WTC11 (cell line): ENCODE measurements at regions not wholly inside any gene's neighbourhood (a gene's known extent, or its start where the extent isn't known, plus 50 kb on each side); places are given as distances from the start of the nearest gene placed in this dataset.

Experiments
- ATAC-seq: fragments of 200-7000 bp; cut with Tn5 transposase; 2 replicates; pipeline ENCODE4 v1.10.0; 2021; ENCODE audit warnings: mild to moderate bottlenecking, moderate library complexity
- CTCF ChIA-PET: fragments of 300-600 bp; sonication (Branson Sonifier 250); formaldehyde crosslinking; loops from one replicate; lab custom pipeline; 2021; ENCODE audit warnings: antibody characterized with exemption; lab: Charles Lee
- POLR2A ChIA-PET: fragments of 350-600 bp; sonication (Branson Sonifier 250); formaldehyde crosslinking; loops from one replicate; lab custom pipeline; 2021; ENCODE audit warnings: antibody characterized with exemption; lab: Charles Lee
- DNase-seq: peaks from one replicate; pipeline ENCODE4 v3.0.0; 2021; ENCODE audit warnings: low spot score
- H3K27ac Mint-ChIP-seq: 2 replicates; pipeline ENCODE4 v1.8.0; 2021; ENCODE audit warnings: mixed read lengths
- H3K27me3 Mint-ChIP-seq: 2 replicates; pipeline ENCODE4 v1.8.0; 2021; ENCODE audit warnings: low read depth, mild to moderate bottlenecking, moderate library complexity, mixed read lengths
- H3K36me3 Mint-ChIP-seq: 2 replicates; pipeline ENCODE4 v1.8.0; 2021; ENCODE audit warnings: mixed read lengths
- H3K4me1 Mint-ChIP-seq: 2 replicates; pipeline ENCODE4 v1.8.0; 2022; ENCODE audit warnings: mixed read lengths
- H3K4me3 Mint-ChIP-seq: 2 replicates; pipeline ENCODE4 v1.8.0; 2021; ENCODE audit warnings: mild to moderate bottlenecking, moderate library complexity, mixed read lengths
- H3K9me3 Mint-ChIP-seq: 2 replicates; pipeline ENCODE4 v1.8.0; 2021; ENCODE audit warnings: mixed read lengths
- ATF6 ChIP-seq: sonication (generic); formaldehyde crosslinking; IDR thresholded peaks from 2 replicates; pipeline ENCODE4 v1.8.1; 2023; ENCODE audit warnings: mild to moderate bottlenecking, missing genetic modification reagents
- ERG ChIP-seq: fragments of 250-450 bp; sonication (Bioruptor Pico); IDR thresholded peaks from 2 replicates; pipeline ENCODE4 v1.8.0; 2021; ENCODE audit warnings: mild to moderate bottlenecking
- ESRRA ChIP-seq: sonication (generic); formaldehyde crosslinking; IDR thresholded peaks from 2 replicates; pipeline ENCODE4 v1.8.1; 2022; ENCODE audit warnings: mild to moderate bottlenecking, missing genetic modification reagents, borderline replicate concordance
- FOXJ3 ChIP-seq: sonication (generic); formaldehyde crosslinking; IDR thresholded peaks from 2 replicates; pipeline ENCODE4 v1.9.0; 2021; ENCODE audit warnings: missing genetic modification reagents, mild to moderate bottlenecking, borderline replicate concordance
- HMGA2 ChIP-seq: fragments of 250-450 bp; sonication (Bioruptor Pico); IDR thresholded peaks from 2 replicates; pipeline ENCODE4 v1.4.0; 2021; ENCODE audit warnings: mild to moderate bottlenecking, moderate library complexity
- MLX ChIP-seq: sonication (generic); formaldehyde crosslinking; IDR thresholded peaks from 2 replicates; pipeline ENCODE4 v1.8.1; 2023; ENCODE audit warnings: mild to moderate bottlenecking, missing genetic modification reagents, moderate library complexity
- NFATC4 ChIP-seq: fragments of 250-450 bp; sonication (Bioruptor Pico); IDR thresholded peaks from 2 replicates; pipeline ENCODE4 v1.9.0; 2021; ENCODE audit warnings: mild to moderate bottlenecking
- NR1H2 ChIP-seq: sonication (generic); formaldehyde crosslinking; IDR thresholded peaks from 2 replicates; pipeline ENCODE4 v1.9.0; 2021; ENCODE audit warnings: mild to moderate bottlenecking, moderate library complexity, missing genetic modification reagents
- PRDM15 ChIP-seq: sonication (generic); formaldehyde crosslinking; IDR thresholded peaks from 2 replicates; pipeline ENCODE4 v1.8.0; 2022; ENCODE audit warnings: missing genetic modification reagents
- PRRX2 ChIP-seq: fragments of 250-450 bp; sonication (Bioruptor Pico); IDR thresholded peaks from 2 replicates; pipeline ENCODE4 v1.8.0; 2021; ENCODE audit warnings: mild to moderate bottlenecking
- SP1 ChIP-seq: sonication (generic); formaldehyde crosslinking; conservative IDR thresholded peaks from 2 replicates; pipeline ENCODE4 v1.8.1; 2022; ENCODE audit warnings: missing genetic modification reagents
- ZBTB43 ChIP-seq: sonication (generic); formaldehyde crosslinking; IDR thresholded peaks from 2 replicates; pipeline ENCODE4 v1.8.1; 2023; ENCODE audit warnings: mild to moderate bottlenecking, missing genetic modification reagents
- ZMAT4 ChIP-seq: fragments of 250-450 bp; sonication (Bioruptor Pico); IDR thresholded peaks from 2 replicates; pipeline ENCODE4 v1.9.0; 2021; ENCODE audit warnings: mild to moderate bottlenecking
- ZNF121 ChIP-seq: sonication (generic); formaldehyde crosslinking; IDR thresholded peaks from 2 replicates; pipeline ENCODE4 v1.8.0; 2023; ENCODE audit warnings: missing genetic modification reagents
- ZNF317 ChIP-seq: sonication (generic); formaldehyde crosslinking; IDR thresholded peaks from 2 replicates; pipeline ENCODE4 v1.8.1; 2023; ENCODE audit warnings: low read depth, mild to moderate bottlenecking, moderate library complexity, missing genetic modification reagents, borderline replicate concordance
- ZNF532 ChIP-seq: fragments of 250-450 bp; sonication (Bioruptor Pico); IDR thresholded peaks from 2 replicates; pipeline ENCODE4 v1.9.0; 2021; ENCODE audit warnings: mild to moderate bottlenecking, borderline replicate concordance
- ZSCAN18 ChIP-seq: fragments of 250-450 bp; sonication (Bioruptor Pico); IDR thresholded peaks from 2 replicates; pipeline ENCODE4 v2.1.2; 2022; ENCODE audit warnings: mild to moderate bottlenecking, moderate library complexity

- no peak for TF ChIP-seq ZNF532
- no peak for TF ChIP-seq PRRX2 (CRISPR knock-in tag)
- TF ChIP-seq MLX (CRISPR knock-in tag) = no peak
- TF ChIP-seq ERG = no peak
- no peak for TF ChIP-seq ESRRA (CRISPR knock-in tag)
- no peak for TF ChIP-seq ATF6 (CRISPR knock-in tag)
- no peak for TF ChIP-seq FOXJ3 (CRISPR knock-in tag)
- no peak for TF ChIP-seq ZNF317 (CRISPR knock-in tag)
These were observed 158.1 kb upstream of the RPS6KA2 start (continued) for GRCh38 chr6:166785131-166785530.

- no peaks in the 10 kb centered on the region for H3K27me3 Mint-ChIP-seq
- no peak for DNase-seq
These were observed 157.6 kb upstream of the RPS6KA2 start for GRCh38 chr6:166784691-166785090.

GRCh38 chr6:166782520-166782919, 155.5 kb upstream of the RPS6KA2 start:
- no peak for ATAC-seq
- no peak overlapping the region for H3K4me3 Mint-ChIP-seq
- H3K27me3 Mint-ChIP-seq = no peaks in the 10 kb centered on the region
- no peaks in the 10 kb centered on the region for H3K4me1 Mint-ChIP-seq
- H3K36me3 Mint-ChIP-seq = peaks cover 5% of the 10 kb centered on the region
- no peak for DNase-seq
- ChIA-PET POLR2A (no interaction called here), CTCF (interaction anchor here (1.0 to 1.3 kb wide), 2 partner anchors 10 to 215 kb away, joined by 3 to 4 read pairs; no protein-coding TSS in a partner anchor)
- H3K9me3 Mint-ChIP-seq = peaks cover 6% of the 10 kb centered on the region; the same call in 1 of the 2 replicates
- H3K27ac Mint-ChIP-seq = no peak overlapping the region
- TF ChIP-seq ZMAT4 (CRISPR knock-in tag) (no peak), ZNF121 (CRISPR knock-in tag) (no peak), NR1H2 (no peak), NFATC4 (CRISPR knock-in tag) (no peak), SP1 (no peak), HMGA2 (CRISPR knock-in tag) (no peak), ZSCAN18 (CRISPR knock-in tag) (no peak), PRDM15 (CRISPR knock-in tag) (no peak)

More at GRCh38 chr6:166784691-166785090, 157.6 kb upstream of the RPS6KA2 start:
- CTCF ChIA-PET = interaction anchor here (0.9 to 3.5 kb wide), 3 partner anchors 9 to 167 kb away, joined by 3 to 20 read pairs (median 4); no protein-coding TSS in a partner anchor
- Mint-ChIP-seq H3K4me1 (no peaks in the 10 kb centered on the region), H3K9me3 (peaks cover 19% of the 10 kb centered on the region), H3K36me3 (peaks cover 15% of the 10 kb centered on the region), H3K4me3 (no peak overlapping the region), H3K27ac (no peak overlapping the region)
- POLR2A ChIA-PET = interaction anchor here (0.6 kb wide), 1 partner anchor 44 kb away, joined by 4 read pairs; no protein-coding TSS in a partner anchor
- TF ChIP-seq NR1H2 (no peak), ZBTB43 (no peak)
- no peak for ATAC-seq
